Mucosa of gallbladder (tissue), 1 donor: ENCODE measurements at regions not wholly inside any gene's neighbourhood (a gene's known extent, or its start where the extent isn't known, plus 50 kb on each side); places are given as distances from the start of the nearest gene placed in this dataset.
"Not testable (repeated sequence)": the region's sequence is repeated elsewhere in the genome, so short reads cannot be mapped to it uniquely, and the experiment has no call there.

Source experiments
- DNase-seq: peaks from one replicate; pipeline ENCODE4 v3.0.0-alpha.2; 2020; ENCODE audit warnings: low spot score
- donor health status: DM: no; HTN: no; CAD: no.

DNA sequence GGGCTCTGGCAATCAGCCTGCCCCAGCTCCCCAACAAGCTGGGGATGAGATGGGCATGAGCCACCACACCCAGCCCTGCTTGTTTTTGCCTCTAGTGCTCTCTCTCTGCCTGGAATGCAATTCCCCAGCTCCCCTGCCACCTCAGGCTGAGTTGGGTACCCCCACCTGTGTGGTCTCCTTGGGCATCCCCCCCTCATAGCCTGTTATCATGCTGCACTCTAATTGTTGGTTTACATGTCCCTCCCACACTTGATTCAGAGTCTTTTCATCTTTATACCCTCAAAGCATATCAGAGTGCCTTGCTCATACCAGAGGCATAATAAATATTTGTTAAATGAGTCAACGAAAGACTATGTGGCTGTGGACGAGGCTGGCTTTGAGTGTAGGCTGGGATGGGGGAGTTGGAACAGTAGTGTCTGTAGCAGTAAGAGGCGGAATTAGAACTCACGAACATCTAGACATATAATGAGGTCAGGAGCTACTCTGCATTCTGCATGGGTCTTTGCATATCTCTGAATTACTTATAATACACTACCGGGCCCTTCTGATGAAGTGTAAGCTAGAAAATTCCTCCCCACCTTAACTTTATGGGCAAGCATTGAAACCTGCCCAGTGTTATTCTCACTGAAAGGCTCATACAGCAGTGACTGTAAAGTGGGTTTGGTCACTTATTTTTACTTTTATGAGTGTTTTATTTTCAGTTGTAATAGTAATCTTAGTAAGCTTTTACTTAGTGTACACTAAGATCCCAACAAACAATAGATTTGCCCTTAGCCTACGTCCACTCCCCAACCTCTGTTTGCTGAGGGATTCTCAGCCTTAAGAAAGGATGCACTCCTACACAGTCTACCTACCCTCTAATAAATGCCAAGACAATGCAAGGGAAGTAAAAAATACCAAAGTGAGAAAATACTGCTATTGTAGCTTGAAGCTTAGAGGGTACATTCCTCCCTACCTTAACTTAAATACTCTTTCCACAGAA is 58.7 kb downstream of the EDN1 start:
- no peak for DNase-seq

DNA sequence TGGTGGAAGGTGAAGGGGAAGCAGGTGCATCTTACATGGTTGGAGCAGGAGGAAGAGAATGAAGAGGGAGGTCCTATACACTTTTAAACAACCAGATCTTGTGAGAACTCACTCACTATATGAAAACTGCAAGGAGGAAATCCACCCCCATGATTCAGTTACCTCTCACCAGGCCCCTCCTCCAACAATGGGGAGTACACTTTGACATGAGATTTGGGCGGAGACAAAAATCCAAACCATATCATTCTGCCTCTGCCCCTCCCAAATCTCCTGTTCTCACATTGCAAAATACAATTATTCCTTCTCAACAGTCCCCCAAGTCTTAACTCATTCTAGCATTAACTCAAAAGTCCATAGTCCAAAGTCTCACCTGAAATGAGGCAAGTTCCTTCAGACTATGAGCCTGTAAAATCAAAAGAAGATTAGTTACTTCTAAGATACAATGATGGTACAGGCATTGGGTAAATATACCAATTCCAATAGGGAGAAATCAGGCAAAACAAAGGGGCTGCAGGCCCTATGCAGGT is 60.5 kb downstream of the EDN1 start:
- peak; percentile 21 for DNase-seq

DNA sequence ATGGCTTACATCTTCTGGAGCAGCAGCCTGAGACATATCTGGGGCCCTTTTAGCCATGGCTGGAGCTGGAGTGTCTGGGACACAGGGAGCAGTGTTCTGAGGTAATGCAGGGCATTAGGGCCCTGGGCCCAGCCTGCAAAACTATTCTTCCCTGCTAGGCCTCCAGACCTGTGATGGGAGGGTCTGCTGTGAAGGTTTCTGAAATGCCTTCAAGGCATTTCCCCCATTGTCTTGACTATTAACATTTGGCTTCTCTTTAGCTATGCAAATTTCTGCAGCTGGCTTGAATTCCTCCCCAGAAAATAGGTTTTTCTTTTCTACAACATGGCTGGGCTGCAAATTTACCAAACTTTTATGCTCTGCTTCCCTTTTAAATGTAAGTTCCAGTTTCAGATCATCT is 61.5 kb downstream of the EDN1 start:
- DNase-seq: no peak

DNA sequence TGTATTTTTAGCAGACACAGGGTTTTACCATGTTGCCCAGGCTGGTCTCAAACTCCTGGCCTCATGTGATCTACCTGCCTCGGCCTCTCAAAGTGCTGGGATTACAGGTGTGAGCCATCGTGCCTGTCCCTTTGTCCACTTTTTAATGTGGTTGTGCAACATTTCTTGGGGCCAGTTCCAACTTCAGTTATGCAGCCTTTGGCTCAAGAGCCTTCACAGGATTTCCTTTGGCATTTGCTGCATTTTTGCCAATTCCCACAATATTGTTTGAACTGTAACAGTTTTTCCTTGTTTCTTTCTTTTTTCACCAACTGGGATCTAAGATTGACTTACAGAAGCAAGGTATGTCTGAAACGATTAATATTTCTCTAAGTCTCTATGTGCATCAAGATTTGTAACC is 63.6 kb downstream of the EDN1 start:
- DNase-seq: no peak

DNA sequence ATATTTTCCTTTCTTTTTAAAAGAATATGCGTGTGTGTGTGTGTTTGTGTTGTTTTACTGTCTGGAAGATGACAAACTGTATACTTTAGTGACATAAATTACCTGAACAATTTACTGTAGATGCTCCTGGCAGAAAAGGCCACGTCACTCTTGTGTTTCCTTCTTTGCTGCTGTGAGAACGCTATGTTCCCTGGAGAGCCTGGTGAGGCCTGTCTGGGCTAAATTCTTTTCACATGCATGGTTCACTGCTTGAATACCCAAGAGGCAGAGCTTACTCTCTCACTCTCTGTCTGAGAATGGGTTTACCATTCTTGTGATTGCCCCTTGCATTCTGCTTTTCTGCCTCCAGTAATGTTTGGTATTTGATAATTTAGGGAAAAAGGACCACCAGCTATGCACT is 64.3 kb downstream of the EDN1 start:
- DNase-seq: peak; percentile 40

DNA sequence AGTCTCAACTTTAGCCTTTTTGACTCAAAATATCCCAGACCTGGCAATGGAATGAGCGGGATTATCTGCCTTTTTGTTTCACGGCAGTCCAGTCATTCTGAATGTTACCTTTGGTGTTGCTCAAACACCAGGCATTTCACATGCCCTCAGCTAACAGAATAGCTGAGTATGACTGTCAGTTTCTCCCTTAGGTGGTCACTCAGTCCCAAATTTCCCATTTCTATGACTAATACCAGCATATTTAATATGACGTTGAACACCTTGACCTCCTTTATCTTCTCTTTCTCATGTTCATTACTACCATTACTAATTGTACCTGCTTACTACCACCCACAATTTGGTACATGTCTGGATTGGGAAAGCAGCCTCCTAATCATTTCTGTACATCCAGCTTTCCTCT is 65.2 kb downstream of the EDN1 start:
- no peak for DNase-seq

DNA sequence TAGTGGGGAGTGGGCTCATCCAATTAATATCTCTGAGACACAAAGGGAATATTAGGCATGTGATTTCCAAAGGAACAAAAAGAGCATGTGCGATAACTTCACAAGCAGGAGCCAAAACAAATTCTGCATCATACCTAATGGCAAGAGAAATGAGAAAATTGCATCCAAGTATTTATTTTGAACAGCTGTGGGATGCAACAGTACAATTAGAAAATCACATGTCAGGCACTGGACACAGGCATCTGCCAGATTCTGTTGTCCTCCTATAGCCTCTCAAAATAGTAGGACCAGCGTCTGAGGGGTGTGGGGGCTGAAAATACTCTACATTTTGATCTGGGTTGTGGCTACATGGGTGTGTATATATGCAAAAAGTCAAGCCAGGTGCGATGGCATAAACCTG is 66.3 kb downstream of the EDN1 start:
- no peak for DNase-seq

DNA sequence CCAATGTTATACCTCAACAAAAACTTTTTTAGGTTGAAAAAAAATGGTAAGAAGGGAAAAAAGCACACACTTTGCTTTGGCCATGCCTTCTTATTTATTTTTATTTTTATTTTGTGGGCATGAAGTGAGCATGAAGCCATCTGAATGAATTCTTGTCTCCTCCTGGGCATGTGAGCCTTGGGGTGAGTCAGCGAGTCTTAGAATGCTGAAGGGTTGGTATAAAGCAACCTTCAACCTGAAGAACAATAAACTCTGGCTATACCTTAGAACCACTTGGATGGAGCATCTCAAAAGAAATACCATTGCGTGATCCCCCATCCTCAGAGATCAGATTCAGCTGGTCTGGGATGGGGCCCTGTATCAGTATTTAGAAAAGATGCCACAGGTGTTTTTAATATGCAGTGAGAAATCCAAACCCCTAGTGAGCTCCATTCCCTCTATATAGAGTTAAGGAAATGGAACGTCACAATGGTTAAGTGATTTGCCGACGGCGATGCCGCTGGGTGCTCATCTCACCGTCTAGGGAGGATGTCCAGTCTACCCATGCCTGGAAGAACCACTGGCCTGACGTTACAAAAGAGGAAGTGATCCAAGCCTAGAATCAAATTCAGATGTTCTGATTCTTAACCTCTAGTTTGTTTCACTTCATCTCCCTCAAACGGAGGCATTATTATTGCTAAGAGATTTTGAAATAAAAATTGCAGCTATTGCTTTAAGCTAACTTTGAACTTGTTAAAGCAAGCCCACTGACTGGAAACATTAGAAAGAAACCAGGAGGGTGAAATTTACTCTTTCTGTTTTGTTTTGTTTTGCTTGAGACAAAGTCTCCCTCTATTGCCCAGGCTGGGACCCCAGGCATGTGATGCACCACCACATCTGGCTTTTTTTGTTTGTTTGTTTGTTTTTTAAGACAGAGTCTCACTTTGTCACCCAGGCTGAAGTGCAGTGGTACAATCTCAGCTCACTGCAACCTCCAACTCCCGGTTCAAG is 67.1 kb downstream of the EDN1 start:
- DNase-seq: no peak

DNA sequence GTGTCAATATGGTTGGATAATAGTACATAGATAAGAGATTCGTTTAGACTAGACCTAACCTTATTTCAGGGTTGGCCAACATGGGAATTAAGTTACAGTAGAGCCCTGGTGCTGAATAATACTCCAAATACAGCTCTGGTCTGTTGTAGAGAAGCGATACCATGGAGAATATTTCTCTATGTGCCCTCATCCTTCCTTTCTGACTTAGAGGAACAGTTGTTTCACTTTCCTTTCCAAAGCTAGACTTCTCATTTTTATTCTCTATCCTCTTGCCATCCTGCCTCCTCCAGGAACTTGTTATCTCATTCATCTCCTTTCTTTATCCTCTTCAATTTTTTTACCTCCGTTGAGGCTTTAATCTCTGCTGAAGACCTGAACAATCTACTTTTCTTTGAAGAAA is 68.9 kb downstream of the EDN1 start:
- DNase-seq: no peak

DNA sequence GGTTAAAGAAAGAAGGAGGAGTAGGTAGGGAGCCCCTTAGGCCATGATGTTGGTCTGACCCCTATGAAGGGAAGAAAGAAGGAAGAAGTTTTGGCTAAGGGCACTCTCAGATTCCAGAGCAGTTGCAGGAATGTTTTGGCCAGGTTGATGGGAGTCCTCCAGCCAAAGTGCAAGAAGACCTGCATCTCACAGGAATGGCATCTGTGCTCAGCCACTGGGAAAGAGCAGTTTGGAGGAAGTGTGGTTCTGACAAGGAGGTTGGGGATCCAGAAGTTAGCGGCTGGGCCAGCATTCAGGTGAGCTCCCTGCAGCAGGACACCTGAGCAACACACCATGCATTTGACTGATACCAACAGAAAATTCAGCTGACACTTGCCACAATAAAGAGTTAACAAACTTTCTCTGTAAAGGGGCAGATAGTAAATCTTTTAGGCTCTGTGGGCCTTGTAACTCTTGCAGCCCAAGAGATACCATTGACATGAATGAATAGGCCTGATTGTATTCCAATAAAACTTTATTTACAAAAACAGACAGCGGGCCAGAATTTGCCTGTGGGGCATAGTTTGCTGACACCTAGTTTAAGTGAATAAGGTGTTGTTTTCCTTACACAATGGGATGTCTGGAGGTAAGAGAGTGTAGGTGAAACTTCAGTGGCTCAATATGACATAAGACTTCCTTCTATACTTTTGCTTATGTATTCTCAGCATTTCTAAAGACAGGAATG is 71.0 kb downstream of the EDN1 start:
- no peak for DNase-seq

DNA sequence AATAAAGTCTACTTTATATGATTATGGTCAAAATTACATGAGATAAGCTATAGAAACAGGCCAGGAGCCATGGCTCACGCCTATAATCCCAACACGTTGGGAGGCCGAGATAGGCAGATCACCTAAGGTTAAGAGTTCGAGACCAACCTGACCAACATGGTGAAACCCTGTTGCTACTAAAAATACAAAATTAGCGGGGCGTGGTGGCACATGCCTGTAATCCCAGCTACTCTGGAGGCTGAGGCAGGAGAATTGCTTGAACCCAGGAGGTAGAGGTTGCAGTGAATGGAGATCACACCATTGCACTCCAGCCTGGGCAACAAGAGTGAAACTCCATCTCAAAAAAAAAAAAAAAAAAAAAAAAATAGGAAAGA is 73.1 kb downstream of the EDN1 start:
- not testable (repeated sequence) for DNase-seq

DNA sequence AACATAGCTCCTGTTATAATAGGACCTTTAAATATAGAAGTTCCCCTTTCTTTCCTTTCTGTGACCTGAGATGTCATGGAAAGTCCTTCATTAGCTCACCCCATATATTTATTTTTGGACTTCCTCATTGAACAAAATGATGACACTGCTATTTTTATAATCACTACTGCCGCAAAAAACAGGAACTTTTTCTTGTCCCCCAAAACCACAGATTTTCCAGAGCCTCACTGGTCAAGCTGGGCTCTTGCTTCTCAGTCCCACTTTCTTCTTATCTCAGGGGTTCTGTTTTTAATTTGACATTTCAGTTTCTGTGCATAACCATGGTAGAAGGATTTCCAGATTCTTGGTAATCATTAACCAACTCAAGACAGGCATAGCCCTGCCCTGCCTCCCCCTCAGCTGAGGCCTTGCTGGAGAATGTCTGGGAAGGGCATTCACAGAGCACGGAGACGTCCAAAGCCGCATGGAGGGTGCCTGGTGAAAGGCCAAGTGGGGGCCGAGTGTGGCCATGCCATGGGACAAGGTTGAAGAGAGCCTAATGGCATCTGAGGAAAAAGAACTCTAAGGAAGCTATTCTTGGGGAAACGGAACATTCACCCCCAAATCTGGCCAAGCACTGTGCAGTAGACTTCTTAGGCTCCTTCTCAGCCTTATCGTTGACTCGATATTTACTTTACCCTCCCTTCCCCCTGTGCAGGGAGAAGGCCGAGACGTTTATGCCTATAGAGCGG is 73.7 kb downstream of the EDN1 start:
- DNase-seq: peak; percentile 48

DNA sequence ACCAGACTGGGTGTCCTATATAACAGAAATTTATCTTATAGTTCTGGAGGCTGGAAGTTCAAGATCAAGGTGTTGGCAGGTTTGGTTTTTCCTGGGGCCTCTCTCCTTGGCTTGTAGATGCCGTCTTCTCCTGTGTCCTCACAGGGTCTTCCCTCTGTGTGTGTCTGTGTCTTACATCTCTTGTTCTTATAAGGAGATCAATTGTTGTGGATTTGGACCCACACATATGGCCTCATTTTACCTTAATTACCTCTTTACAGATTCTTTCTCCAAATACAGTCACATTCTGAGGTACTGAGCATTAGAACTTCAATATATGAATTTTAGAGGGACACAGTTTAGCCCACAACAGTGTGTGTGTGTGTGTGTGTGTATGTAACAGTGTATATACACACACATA is 74.5 kb downstream of the EDN1 start:
- DNase-seq: no peak

DNA sequence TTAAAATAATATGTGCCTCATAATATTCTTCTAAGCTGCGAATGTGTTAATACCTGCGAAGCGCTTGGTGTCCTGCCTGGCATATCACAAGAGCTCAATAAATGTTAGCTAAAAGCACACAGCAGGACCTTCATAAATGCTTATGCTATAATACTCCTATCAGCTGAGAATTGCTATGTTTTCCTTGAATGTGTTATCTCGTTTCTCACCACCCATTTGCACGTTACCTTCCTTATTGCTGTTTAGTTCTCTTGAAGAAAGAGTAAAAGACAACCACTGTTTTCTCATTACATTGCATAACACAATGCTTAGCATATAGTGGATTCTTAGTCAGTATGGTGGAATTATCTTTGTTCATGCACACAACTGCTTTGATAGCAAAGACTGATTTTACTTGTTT is 76.6 kb downstream of the EDN1 start:
- no peak for DNase-seq

DNA sequence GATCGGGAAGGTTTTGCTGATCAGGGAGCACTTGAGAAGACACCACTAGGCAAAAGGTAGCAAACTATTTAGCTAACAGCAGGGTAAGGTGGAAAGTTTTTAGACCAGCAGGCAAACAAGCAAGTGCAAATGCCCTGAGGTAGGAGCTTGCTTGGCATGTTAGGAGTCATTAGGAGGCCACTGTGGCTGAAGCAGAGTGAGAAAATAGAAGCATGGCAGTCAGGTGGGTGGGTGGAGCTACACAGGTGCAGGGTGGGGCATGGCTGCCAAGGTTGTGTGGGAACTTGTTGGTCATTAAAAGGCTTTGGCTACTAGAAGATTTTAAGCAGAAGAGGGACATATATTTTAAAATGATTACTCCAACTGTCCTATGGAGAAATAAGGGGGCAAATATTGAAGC is 77.3 kb downstream of the EDN1 start:
- DNase-seq: no peak

DNA sequence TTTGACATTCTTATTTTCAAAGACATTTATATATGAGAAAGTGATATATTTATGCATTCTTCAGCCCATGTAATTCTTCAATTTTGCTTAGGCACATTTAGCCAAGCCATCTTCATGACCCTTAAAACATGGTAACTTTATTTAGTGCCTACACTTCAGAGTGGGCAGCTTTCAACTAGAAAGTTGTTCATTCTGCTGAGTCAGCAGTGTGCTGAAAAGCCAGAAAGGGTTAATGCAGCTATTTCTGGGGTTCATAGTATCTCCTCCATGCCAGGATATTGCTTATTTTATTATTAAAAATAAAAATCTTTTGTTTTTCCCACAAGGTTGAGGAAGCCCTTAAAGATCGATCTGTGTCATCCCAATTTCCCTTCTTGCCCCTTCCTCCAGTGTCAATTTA is 79.2 kb downstream of the EDN1 start:
- no peak for DNase-seq

DNA sequence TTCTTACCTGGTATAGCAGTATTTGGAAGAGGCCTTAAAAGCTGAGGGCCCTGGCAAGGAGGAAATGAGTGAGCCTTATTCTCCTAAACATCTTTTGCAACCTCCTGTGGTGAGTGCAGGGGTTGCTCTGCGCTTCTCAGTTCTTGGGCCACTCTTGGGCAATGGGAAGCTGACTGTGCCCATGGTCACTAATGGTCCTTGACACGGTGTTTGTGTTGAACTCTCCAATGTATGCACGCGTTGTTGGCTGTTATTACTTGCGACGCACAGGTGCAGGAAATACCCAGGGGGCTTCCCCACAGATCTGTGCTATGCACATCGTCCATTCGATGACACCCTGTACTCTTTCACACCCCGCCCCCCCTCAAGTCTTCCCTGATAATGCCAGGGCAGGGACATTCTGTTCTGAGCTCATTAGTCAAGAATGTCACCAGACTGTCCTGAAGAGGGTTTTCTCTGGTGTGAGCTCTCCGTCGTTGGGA is 79.7 kb downstream of the EDN1 start:
- DNase-seq: no peak

DNA sequence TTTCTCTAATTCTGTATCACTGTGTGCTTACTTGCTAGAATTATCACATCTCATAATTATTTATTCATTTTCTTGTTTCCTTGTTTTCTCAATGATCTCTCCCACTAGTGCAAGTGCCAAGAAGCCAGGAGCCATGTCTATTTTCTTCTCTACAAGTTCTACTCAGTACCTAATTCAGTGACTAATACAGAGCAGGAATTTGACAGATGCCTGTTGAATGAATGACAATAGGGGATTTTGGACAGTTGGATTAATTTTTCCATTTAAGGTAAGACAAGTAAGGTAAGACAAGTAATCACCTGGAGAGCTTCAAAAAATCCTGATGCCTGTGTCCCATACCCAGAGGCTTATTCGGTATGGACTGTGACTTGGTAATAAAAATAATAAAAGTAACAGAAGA is 81.0 kb downstream of the EDN1 start:
- DNase-seq: no peak

DNA sequence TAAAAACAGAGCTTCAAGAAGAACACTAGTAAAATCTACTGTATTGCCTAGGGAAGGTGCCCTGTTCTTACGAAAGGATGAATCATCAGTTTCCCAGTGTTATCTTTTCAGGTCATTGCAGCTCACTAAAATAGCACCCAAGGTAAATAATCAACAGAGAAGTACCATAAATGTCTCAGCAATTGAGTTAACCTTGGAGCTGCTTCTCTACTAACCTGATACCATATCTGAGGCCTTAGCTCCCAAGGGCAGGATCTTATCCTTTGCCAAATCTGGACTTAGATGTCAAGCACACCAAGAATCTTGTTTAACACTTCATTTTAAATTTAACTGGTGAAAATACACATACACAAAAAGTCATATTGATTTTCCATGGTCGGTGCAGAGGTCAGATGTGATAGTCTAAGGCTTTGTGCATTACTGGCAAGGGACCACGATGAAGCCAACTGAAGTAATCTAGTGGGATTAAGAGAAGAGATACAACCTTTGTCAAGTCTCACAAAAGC is 81.5 kb downstream of the EDN1 start:
- DNase-seq: peak; percentile 15

DNA sequence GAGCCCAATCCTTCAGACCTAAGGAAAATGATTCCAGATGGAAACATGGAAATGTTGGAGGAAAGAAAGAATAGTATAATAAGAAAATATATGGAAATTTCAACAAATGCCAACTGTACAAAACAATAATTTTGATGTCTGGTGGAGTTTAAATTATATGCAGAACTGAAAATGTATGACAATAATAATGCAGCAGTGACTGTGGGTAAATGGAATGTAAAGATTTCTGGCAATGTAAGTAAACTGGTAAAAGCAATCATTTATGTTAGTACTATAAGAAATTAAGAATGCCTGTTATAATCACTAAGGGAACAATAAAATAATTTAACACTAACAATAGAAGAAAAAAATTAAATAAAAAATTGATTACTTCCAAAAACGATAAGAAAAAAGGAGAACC is 89.0 kb downstream of the EDN1 start:
- no peak for DNase-seq

DNA sequence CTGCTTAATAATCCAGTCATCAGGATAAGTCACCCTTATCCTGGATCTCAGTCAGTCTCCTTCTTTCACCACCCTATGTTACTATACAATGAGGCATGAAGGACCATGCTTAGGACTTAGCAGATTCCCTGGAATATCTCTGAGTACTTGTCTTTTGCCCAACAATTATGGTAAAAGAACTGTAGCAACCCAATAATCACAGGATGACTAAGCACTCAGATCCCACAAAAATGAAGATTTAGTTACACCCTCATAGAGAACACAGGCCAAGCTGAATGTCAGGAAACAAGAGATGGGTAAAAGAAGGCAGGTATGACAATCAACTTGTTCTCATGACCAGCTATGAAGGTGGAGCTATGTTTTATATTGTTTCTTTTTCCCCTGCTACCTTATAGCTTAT is 91.4 kb downstream of the EDN1 start:
- no peak for DNase-seq
